GM12878 (cell line): ENCODE measurements at regions not wholly inside any gene's neighbourhood (a gene's known extent, or its start where the extent isn't known, plus 50 kb on each side); places are given as distances from the start of the nearest gene placed in this dataset.

ENCODE experiments used
- ATAC-seq: fragments of 200-7000 bp; cut with Tn5 transposase; 3 replicates; pipeline ENCODE4 v1.9.1; 2020; ENCODE audit warnings: mild to moderate bottlenecking, moderate library complexity
- BruUV-seq: library from RNA; stranded (reverse); fragments of 400-500 nt; replicated peaks from 2 replicates; lab custom pipeline; 2021; lab: Mats Ljungman, UMichigan
- CTCF ChIA-PET: fragments of 300-600 bp; sonication (Branson Sonifier 250); formaldehyde crosslinking; extraction: SDS; loops from one replicate; lab custom pipeline; 2021; ENCODE audit warnings: inconsistent platforms; lab: Yijun Ruan, JAX
- POLR2A ChIA-PET: fragments of 350-600 bp; formaldehyde crosslinking; extraction: SDS; loops from one replicate; lab custom pipeline; 2021; ENCODE audit warnings: inconsistent platforms; lab: Charles Lee
- RAD21 ChIA-PET: fragments of 300-600 bp; sonication (Branson Sonifier 250); formaldehyde crosslinking; loops from one replicate; lab custom pipeline; 2023; ENCODE audit warnings: antibody characterized with exemption; ENCODE audit not compliant: unreplicated experiment; lab: Charles Lee
- SMC1A ChIA-PET: fragments of 300-600 bp; sonication (Branson Sonifier 250); formaldehyde crosslinking; loops from one replicate; lab custom pipeline; 2023; ENCODE audit not compliant: unreplicated experiment, uncharacterized antibody; lab: Charles Lee
- DNase-seq: peaks from one replicate; pipeline ENCODE4 v3.0.0-alpha.2; 2011; ENCODE audit warnings: low read depth, low spot score
- FAIRE-seq: peaks from 3 replicates; lab custom pipeline; 2011; peaks lifted over from hg19 to GRCh38; lab: Jason Lieb, UNC
- H2AFZ ChIP-seq: 2 replicates; pipeline ENCODE4 v1.6.0; 2011; ENCODE audit warnings: low read depth, low read length, control low read depth; ENCODE audit not compliant: control insufficient read depth
- H3K27ac ChIP-seq: 2 replicates; pipeline ENCODE4 v1.5.1; 2011; ENCODE audit warnings: control low read depth; ENCODE audit not compliant: control insufficient read depth, insufficient read depth
- H3K27me3 ChIP-seq, 2 experiments: replicated peaks in 1 of 2; 2 replicates each; pipeline versions ENCODE4 v1.6.0 to v1.6.1; 2011; ENCODE audit warnings: low read length in 1 of 2; ENCODE audit not compliant: control insufficient read depth in 2 of 2, insufficient read depth in 2 of 2
- H3K36me3 ChIP-seq, 2 experiments: 2 replicates each; pipeline ENCODE4 v1.5.1; 2011; ENCODE audit warnings: low read length in 1 of 2; ENCODE audit not compliant: control insufficient read depth in 2 of 2, insufficient read depth in 2 of 2
- H3K4me1 ChIP-seq: 2 replicates; pipeline ENCODE4 v1.6.1; 2011; ENCODE audit warnings: mild to moderate bottlenecking, low read length, moderate library complexity, mixed read lengths; ENCODE audit not compliant: control insufficient read depth, insufficient read depth
- H3K4me2 ChIP-seq: 2 replicates; pipeline ENCODE4 v1.6.0; 2011; ENCODE audit warnings: control low read depth; ENCODE audit not compliant: control insufficient read depth, insufficient read depth
- H3K4me3 ChIP-seq: fragments of 200-600 bp; sonication (generic); 2 replicates; pipeline ENCODE4 v1.5.1; 2016
- H3K79me2 ChIP-seq: 2 replicates; pipeline ENCODE4 v1.6.0; 2011; ENCODE audit warnings: low read length; ENCODE audit not compliant: control insufficient read depth, insufficient read depth
- H3K9ac ChIP-seq: 2 replicates; pipeline ENCODE4 v1.8.0; 2011; ENCODE audit warnings: low read length, control low read depth, mixed read lengths; ENCODE audit not compliant: control insufficient read depth, insufficient read depth
- H3K9me3 ChIP-seq: replicated peaks from 3 replicates; pipeline ENCODE4 v1.5.1; 2011; ENCODE audit warnings: mild to moderate bottlenecking, low read length; ENCODE audit not compliant: control insufficient read depth, insufficient read depth
- H4K20me1 ChIP-seq: 2 replicates; pipeline ENCODE4 v1.6.0; 2011; ENCODE audit not compliant: control insufficient read depth, insufficient read depth
- ATF7 ChIP-seq: fragments of 450-650 bp; IDR thresholded peaks from 2 replicates; pipeline ENCODE4 v1.6.1; 2016; ENCODE audit warnings: low read depth, mild to moderate bottlenecking
- DPF2 ChIP-seq: fragments of 450-650 bp; IDR thresholded peaks from 2 replicates; pipeline ENCODE4 v1.6.1; 2017; ENCODE audit warnings: mild to moderate bottlenecking
- E2F4 ChIP-seq: IDR thresholded peaks from 2 replicates; pipeline ENCODE4 v1.6.1; 2012; ENCODE audit warnings: low read depth, low read length, improper control_type of control experiment
- GATAD2B ChIP-seq: fragments of 450-650 bp; conservative IDR thresholded peaks from 2 replicates; pipeline ENCODE4 v1.6.1; 2017; ENCODE audit warnings: low read depth, mild to moderate bottlenecking, moderate library complexity
- HCFC1 ChIP-seq: fragments of 150-350 bp; IDR thresholded peaks from 2 replicates; pipeline ENCODE4 v1.6.1; 2014; ENCODE audit warnings: low read length
- HDAC6 ChIP-seq: fragments of 200-600 bp; sonication (generic); IDR thresholded peaks from one replicate; pipeline ENCODE4 v1.8.0; 2017; ENCODE audit warnings: antibody characterized with exemption; ENCODE audit not compliant: unreplicated experiment
- IKZF2 ChIP-seq, 2 experiments: fragments of 450-650 bp; IDR thresholded peaks; 2 replicates each; pipeline ENCODE4 v1.6.1; 2017; ENCODE audit warnings: mild to moderate bottlenecking in 2 of 2, moderate library complexity in 2 of 2
- JUNB ChIP-seq: IDR thresholded peaks from 2 replicates; pipeline ENCODE4 v1.6.1; 2016; ENCODE audit warnings: antibody characterized with exemption, mild to moderate bottlenecking
- MYB ChIP-seq: fragments of 150-350 bp; IDR thresholded peaks from 2 replicates; pipeline ENCODE4 v1.6.1; 2014; ENCODE audit warnings: mild to moderate bottlenecking, low read depth, low read length, borderline replicate concordance
- NR2C2 ChIP-seq: IDR thresholded peaks from 2 replicates; pipeline ENCODE4 v1.6.1; 2011; ENCODE audit warnings: borderline replicate concordance, low read depth; ENCODE audit not compliant: control insufficient read depth, insufficient read length
- RELB ChIP-seq: fragments of 450-650 bp; IDR thresholded peaks from 2 replicates; pipeline ENCODE4 v1.6.1; 2017; ENCODE audit warnings: low read depth, mild to moderate bottlenecking, moderate library complexity
- RUNX3 ChIP-seq: IDR thresholded peaks from 2 replicates; pipeline ENCODE4 v1.6.1; 2012; ENCODE audit warnings: low read length, inconsistent platforms
- SIN3A ChIP-seq: IDR thresholded peaks from 2 replicates; pipeline ENCODE4 v1.6.1; 2012; ENCODE audit warnings: low read depth, low read length, improper control_type of control experiment
- SKIL ChIP-seq: fragments of 450-650 bp; IDR thresholded peaks from 2 replicates; pipeline ENCODE4 v1.6.1; 2017; ENCODE audit warnings: mild to moderate bottlenecking, low read depth, inconsistent platforms; ENCODE audit not compliant: poor library complexity, severe bottlenecking
- STAT1 ChIP-seq: fragments of 450-650 bp; conservative IDR thresholded peaks from 2 replicates; pipeline ENCODE4 v1.6.1; 2014; ENCODE audit warnings: antibody characterized with exemption, mild to moderate bottlenecking
- ZBTB11 ChIP-seq: fragments of 450-650 bp; formaldehyde crosslinking; IDR thresholded peaks from 2 replicates; pipeline ENCODE4 v1.5.0; 2022; ENCODE audit warnings: mild to moderate bottlenecking, missing genetic modification characterization
- ZNF622 ChIP-seq: fragments of 450-650 bp; IDR thresholded peaks from 2 replicates; pipeline ENCODE4 v1.6.1; 2017; ENCODE audit warnings: mild to moderate bottlenecking, inconsistent platforms
- WGBS: methylation state at CpG from one replicate; pipeline ENCODE4 v1.1.6; 2016; ENCODE audit warnings: low lambda C conversion rate; ENCODE audit not compliant: insufficient replicate concordance, insufficient coverage; ENCODE audit errors: missing lambda C conversion rate; 5-methylcytosine and 5-hydroxymethylcytosine counted together
- in situ Hi-C: fragments of 300-500 bp; cut with MboI; formaldehyde crosslinking; loops from 9 replicates; pipeline ENCODE4 v1.14.3; 2018; ENCODE audit warnings: mixed read lengths
- intact Hi-C: fragments of 100-400 bp; cut with micrococcal nuclease; formaldehyde crosslinking; loops from one replicate; pipeline ENCODE4 v1.14.2; 2022; ENCODE audit not compliant: unreplicated experiment

DNA sequence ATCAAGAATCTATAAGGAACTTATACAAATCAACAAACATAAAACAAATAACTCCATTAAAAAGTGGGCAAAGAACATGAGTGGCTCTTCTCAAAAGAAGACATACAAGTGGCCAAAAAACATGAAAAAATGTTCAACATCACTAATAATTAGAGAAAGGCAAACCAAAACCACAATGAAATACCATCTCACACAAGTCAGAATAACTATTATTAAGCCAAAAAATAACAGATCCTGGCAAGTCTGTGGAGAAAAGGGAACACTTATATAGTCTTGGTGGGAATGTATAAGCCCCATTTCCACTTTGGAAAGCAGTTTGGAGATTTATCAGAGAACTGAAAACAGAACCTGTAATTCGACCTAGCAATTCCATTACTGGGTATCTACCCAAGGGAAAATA, 921.0 kb downstream of the KCNA4 start (continued):
- TF ChIP-seq SKIL (no peak), STAT1 (no peak), HCFC1 (no peak), ZBTB11 (CRISPR knock-in tag) (no peak), ATF7 (no peak)

DNA sequence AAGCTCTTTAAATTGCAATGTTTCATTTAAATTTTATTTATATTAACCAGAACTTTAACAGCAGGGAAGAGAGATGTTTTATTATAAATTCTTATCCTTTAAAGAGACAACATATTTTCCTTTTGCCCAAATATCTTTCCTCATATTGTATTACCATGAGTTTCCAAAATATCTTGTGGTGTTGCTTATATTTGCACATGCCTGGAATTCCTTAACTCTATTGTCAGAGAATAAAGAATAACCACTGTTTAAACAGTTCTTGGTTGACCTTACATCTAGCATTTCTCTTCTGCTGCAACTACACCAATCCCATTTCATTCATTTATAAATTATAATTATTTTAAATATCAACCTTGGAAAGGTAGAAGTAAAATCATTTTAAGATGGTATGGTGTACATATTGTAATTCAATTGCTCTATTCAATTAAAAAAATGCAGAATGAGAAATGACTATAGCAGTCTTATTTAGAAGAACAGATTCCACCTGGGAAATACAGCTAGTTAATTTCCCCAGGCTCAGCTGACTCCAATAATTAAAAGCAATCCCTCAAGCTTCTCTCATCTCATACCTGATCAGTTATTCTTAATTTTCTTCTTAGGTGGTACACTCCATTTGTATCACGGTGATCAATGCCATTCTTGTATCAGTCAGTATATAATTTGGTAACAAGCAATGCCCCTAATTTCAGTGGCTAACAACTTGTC, 923.3 kb downstream of the KCNA4 start:
- no peaks in the 10 kb centered on the region for H3K27me3 ChIP-seq
- no TSS peak for BruUV-seq
- 29% methylated on average over 1 of the region's 1 CpG for WGBS
- ChIA-PET SMC1A (no interaction called here), CTCF (no interaction called here), POLR2A (no interaction called here), RAD21 (no interaction called here)
- no peak overlapping the region for H3K4me3 ChIP-seq
- intact Hi-C loops (no loop called here), in situ Hi-C loops (no loop called here)
- H2AFZ ChIP-seq: no peak overlapping the region
- no peaks in the 10 kb centered on the region for H3K4me1 ChIP-seq
- no peak overlapping the region for H3K4me2 ChIP-seq
- DNase-seq (no peak), FAIRE-seq (no peak), ATAC-seq (no peak)
- H3K9me3 ChIP-seq: no peaks in the 10 kb centered on the region
- H3K79me2 ChIP-seq: no peaks in the 10 kb centered on the region
- no peak overlapping the region for H3K27ac ChIP-seq
- no peaks in the 10 kb centered on the region for H4K20me1 ChIP-seq
- no peak overlapping the region for H3K9ac ChIP-seq
- no peaks in the 10 kb centered on the region for H3K36me3 ChIP-seq
- TF ChIP-seq HDAC6 (no peak), JUNB (no peak), NR2C2 (no peak), SIN3A (no peak), ZNF622 (no peak), RELB (no peak), GATAD2B (no peak), MYB (no peak), IKZF2 (IDR thresholded peaks at IDR 0.05) (no peak), RUNX3 (no peak), E2F4 (no peak), DPF2 (no peak)
